GM13976 (cell line): ENCODE measurements at regions not wholly inside any gene's neighbourhood (a gene's known extent, or its start where the extent isn't known, plus 50 kb on each side); places are given as distances from the start of the nearest gene placed in this dataset.
"Not testable (repeated sequence)": the region's sequence is repeated elsewhere in the genome, so short reads cannot be mapped to it uniquely, and the experiment has no call there.

ENCODE experiments used
- DNase-seq: peaks from one replicate; pipeline ENCODE4 v3.0.0; 2012; ENCODE audit warnings: low spot score
- in situ Hi-C: fragments of 300-500 bp; cut with MboI; formaldehyde crosslinking; loops from one replicate; pipeline ENCODE4 v1.12.0; 2022; ENCODE audit warnings: low sequenced_read_pairs, mixed read lengths, inconsistent platforms; ENCODE audit not compliant: unreplicated experiment
- TF ChIP-seq, protein P1 (sequence below): IDR thresholded peaks from 2 replicates; pipeline ENCODE4 v1.5.1; 2012; ENCODE audit warnings: borderline replicate concordance, mild to moderate bottlenecking; ENCODE audit not compliant: insufficient read depth; ENCODE audit errors: extremely low read depth, missing control alignments, control extremely low read depth

DNA sequence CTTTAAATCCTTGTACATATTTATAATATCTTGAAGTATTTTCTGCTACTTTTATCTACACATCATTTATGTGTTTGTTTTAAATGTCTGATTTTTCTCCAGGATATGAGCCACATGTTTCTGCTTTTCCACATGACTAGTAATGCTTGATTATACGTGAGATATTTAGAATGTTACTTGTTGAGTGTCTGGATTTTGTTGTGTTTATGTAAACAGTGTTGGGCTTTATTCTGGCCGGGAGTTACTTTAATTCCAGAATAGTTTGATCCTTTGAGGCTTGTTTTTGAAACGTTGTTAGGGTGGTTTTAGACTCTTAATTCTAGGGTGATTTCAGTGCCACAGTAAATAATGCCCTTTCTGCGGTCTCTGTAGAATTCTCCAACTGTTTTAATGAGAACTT is 252.9 kb downstream of the BLID start:
- TF ChIP-seq, protein P1, sequence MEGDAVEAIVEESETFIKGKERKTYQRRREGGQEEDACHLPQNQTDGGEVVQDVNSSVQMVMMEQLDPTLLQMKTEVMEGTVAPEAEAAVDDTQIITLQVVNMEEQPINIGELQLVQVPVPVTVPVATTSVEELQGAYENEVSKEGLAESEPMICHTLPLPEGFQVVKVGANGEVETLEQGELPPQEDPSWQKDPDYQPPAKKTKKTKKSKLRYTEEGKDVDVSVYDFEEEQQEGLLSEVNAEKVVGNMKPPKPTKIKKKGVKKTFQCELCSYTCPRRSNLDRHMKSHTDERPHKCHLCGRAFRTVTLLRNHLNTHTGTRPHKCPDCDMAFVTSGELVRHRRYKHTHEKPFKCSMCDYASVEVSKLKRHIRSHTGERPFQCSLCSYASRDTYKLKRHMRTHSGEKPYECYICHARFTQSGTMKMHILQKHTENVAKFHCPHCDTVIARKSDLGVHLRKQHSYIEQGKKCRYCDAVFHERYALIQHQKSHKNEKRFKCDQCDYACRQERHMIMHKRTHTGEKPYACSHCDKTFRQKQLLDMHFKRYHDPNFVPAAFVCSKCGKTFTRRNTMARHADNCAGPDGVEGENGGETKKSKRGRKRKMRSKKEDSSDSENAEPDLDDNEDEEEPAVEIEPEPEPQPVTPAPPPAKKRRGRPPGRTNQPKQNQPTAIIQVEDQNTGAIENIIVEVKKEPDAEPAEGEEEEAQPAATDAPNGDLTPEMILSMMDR = no peak
- no peak for DNase-seq
- in situ Hi-C loops = no loop called here

GRCh38 chr11:121855138-121855537 is 260.9 kb downstream of the BLID start:
- in situ Hi-C loops, DNase-seq: not testable (repeated sequence)

- TF ChIP-seq, protein P1 = no peak
- in situ Hi-C loops = no loop called here
- no peak for DNase-seq
These were observed 272.0 kb downstream of the BLID start for GRCh38 chr11:121844016-121844415.

DNA sequence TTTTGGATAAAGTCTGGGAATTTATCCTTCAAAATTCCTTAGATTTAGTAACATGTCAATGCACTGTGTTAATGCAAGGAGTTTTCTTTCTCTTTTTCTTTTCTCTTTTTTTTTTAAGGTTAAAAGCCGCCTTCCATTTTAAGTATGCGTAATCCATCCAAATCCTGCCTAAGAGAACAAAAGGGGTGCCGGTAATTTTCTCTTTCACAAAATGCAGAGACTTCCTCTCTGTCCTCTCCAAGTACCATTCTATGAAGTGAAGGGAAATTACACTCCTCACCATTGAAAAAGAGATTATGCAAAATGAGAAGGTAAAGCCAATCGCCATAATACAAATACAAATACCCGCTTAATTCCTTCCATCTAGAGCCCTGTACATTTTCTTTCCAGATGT is 273.8 kb downstream of the BLID start:
- TF ChIP-seq, protein P1 = no peak
- in situ Hi-C loops = no loop called here
- DNase-seq = no peak

DNA sequence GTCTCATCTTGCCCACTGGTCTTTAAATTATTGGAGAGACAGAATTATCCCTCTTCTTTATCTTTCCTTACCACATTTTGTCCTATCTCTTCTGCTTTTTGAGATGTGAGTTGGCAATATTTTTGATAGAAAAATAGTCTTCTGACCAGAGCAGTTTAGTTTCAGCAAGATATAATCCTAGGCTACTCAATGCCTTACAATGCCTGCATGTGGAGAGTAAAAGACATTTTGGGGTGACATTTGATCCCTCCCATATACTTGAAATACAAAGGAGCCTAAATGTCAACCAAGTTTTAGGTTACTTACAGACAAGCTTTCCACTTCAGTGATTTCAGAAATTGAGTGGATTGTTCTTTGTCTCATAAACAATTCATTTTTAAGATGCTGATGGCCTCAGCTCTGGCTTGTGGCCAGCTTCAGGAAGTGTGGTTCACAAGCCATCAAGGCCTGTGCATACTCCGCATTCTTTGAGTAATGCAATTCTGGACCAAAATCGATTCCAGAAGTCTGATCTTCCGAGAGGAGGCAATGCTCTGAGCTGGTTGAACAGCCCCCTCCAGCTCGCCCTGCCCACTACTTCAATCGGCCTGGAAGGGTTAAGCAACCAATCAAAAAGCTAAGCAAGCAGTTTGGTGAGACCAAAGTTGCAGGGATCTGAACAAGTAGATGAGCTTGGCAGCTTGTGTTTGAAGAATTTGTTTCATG is 274.4 kb downstream of the BLID start:
- no peak for DNase-seq
- in situ Hi-C loops = no loop called here

DNA sequence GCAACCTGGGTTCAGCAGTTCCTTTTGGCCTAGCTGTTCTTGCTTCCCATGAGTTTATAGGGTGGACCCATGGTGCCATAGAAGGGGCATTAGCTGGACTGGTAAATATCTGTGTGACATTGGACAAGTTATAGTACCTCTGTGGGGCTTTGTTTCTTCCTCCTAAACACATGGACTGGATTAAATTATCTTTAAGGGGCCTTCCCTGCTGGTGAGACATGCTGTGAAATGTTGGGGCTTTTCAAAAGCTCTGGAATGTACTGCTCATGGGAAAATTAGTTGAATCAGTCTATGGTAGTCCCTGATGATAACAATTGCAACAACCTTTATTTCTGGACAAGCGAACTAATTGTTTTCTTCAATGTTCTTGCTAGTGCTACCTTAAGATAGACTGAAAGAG is 276.2 kb downstream of the BLID start:
- in situ Hi-C loops = no loop called here
- TF ChIP-seq, protein P1 = no peak
- DNase-seq = no peak

More for the DNA sequence above, 274.4 kb downstream of the BLID start:
- TF ChIP-seq, protein P1 = no peak

DNA sequence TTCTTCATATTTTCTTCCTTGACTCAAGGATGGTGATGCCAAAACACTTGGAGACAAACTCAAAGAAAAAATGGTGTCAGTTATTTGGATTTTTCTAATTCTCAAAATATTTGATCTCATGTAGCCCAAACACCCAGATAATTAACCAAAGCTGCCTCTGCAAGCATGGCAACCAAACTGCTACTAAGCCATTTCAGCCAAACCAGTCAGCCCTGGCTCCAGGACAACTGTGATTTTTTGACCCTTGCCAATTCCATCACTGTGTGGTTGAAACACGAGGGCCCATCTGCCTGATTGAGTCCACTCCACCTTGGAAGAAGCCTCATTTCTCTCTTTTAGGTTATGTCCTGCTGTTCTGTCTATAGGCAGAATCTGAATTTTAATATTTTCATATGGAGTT is 277.4 kb downstream of the BLID start:
- TF ChIP-seq, protein P1 = no peak
- in situ Hi-C loops = no loop called here
- no peak for DNase-seq
